CD4-positive, alpha-beta T cell treated with Interleukin-4 for 4 hours (primary cell): ENCODE measurements at regions not wholly inside any gene's neighbourhood (a gene's known extent, or its start where the extent isn't known, plus 50 kb on each side); places are given as distances from the start of the nearest gene placed in this dataset.
"Not testable (repeated sequence)": the region's sequence is repeated elsewhere in the genome, so short reads cannot be mapped to it uniquely, and the experiment has no call there.

Source experiments
- DNase-seq: peaks from one replicate; pipeline ENCODE4 v3.0.0-alpha.2; 2020

DNA sequence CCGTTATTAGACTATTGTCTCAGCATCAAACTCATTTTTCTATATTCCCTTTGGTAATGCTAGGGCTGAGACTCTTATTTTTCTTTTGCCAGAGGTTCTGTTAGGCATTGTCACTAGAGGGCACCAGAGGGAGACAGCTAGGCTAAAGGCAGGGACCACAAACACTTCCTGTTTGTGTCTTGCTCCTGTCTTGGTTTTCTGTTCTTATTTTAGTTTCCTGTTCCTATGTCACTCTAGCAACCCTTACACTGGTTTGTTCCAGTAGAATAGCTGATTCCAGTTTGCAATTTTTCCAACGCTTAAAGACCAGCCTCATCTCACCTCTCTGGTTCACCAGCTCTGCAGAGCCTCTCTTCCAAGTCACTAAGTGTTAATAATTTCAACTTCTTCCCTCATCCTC, 772.0 kb downstream of the DIAPH3 start:
- DNase-seq = peak; percentile 70

DNA sequence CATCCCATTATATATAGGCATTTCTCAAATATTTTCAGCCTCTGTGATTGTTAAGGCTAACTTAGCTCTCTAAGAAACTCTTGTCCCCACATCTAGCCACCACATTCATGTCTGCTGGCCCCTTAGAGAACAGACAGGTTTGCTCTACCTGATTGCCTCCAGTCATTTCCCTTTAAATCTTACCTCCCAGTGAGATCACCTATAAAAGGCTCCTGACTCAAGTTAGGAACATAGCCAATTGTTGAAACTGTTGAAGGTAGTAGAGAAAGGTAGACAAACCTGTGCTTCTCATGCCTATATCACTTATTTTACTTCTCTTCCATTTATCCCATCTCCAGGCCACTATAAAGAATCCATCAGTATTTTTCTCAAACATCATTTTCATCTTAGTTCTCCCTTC, 771.4 kb downstream of the DIAPH3 start:
- no peak for DNase-seq

DNA sequence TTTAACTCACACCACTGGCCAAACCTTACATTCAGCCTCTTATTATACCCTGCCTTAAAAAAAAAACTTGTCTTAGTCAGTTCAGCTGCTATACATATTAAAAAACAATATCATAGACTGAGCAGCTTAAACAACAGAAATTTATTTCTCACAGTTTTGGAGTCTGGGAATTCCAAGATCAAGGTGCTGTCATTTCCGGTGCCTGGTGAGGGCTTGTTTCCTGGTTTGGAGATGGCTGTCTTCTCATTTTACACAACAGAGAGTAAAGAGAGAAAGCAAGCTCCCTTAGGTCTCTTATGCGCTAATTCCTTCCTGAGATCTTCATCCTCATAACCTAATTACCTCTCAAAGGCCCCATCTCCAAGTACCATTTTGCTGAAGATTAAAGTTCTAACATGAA, 769.2 kb downstream of the DIAPH3 start:
- no peak for DNase-seq

DNA sequence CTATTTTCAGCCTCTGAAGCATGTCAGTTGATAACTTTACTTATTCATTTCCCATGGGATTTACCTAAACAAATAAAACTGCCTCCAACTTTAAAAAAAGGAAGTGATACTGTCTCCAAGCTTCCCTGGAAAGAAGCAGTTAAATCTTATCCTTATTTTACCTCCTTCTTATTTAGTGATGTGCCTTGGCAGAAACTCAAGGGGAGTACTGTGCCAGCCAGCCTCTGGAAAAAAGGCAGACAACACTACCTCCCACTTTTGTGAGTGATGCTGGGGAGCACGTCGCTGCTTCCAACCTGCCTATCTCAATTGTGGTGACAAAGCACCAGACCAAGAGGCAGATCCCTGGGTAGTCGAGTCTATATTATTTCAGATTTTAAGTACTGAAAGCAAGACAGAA, 765.6 kb downstream of the DIAPH3 start:
- no peak for DNase-seq

- no peak for DNase-seq
These were observed 765.1 kb downstream of the DIAPH3 start for GRCh38 chr13:59398661-59399060.

DNA sequence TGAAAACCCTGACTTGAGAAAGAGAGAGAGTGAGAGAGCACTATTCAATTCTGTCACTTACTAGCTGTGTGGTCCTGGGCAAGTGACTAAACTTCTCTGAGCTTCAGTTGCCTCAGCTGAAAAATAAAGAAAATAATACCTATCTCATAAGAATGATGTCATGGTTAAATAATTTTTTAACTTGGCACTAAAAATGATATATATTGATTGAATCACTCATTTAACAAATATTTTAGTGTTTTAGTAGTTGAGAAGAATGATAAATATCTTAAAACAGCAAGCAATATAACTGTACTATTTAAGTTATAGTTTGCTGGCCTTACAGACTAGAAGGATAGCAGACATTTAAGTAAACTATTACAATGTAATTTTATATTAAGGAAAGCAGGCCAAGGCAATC, 764.2 kb downstream of the DIAPH3 start:
- no peak for DNase-seq

- DNase-seq = no peak
These were observed 759.4 kb downstream of the DIAPH3 start for GRCh38 chr13:59404331-59404730.

DNA sequence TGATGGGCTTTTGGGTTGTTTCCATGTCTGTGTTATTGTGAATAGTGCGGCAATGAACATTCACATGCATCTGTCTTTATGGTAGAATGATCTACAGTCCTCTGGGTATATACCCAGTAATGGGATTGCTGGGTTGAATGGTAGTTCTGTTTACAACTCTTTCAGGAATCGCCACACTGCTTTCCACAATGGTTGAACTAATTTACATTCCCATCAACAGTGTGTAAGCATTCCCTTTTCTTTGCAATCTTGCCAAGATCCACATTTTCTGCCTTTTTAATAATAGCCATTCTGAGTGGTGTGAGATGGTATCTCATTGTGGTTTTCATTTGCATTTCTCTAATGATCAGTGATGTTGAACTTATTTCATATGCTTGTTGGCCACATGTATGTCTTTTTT, 756.5 kb downstream of the DIAPH3 start:
- not testable (repeated sequence) for DNase-seq

GRCh38 chr13:59408738-59409137, 755.0 kb downstream of the DIAPH3 start:
- DNase-seq = no peak

DNA sequence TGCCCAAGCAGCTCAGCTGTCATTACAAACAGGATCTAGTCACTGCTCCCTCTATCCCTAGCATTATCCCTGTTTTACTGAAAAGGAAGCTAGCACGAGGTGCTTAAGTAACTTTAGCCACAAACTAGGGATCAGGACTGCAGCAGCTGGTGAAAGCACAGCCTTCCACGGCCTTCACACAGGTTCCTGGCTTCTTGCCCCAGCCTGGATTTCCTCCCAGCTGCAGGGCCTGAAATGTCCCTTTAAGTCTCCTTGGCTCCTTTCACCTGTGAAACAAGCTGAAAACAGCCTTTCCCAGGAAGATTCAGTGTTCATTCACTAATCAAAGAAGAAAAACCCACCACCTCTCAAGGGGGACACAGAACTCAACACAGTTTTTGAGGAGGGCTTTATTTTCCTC, 754.5 kb downstream of the DIAPH3 start:
- DNase-seq = no peak

DNA sequence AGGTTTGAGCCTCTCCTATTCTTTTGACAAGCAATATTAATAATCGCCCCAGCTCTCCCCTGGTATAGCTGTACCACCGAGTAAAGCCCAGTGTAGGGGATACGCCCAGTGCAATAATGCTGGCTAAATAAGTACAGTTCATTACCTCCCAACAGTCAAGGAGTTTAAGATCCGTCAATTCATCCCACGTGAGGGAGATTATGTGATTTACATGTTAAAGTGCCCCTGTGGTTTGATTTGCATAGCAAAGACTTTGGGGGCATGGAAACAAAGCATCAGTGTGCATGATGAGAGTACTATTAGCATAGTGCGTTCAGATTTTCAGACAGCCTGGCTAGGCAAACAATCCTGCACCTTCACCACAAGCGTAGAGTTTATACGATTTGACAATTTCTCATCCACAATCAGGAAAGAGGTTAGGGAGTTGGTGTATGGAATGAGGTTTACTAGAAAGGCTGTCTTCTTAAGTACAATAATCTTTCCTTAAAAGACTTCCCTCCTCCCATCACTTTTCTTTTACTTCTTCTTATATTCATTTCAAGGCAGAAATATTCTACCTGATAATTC, 754.0 kb downstream of the DIAPH3 start:
- DNase-seq = no peak

GRCh38 chr13:59413126-59413525, 750.6 kb downstream of the DIAPH3 start:
- DNase-seq = no peak

DNA sequence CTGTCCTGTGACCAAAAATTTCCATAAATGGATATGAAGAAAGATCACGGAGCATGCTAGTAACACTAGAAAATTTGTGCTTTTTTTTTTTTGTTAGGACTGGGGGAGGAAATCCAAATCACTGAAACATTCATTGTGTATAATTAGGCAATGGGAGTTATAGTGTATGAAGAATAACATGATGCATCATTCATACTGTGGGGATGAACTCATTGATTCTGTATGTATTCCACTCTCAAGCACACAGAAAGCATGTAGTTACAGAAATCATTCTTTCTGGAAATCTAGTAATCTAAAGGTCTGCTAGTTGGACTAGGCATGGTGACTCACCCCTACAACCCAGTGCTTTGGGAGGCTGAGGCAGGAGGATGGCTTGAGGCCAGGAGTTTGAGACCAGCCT, 749.7 kb downstream of the DIAPH3 start:
- no peak for DNase-seq

- DNase-seq = no peak
These were observed 748.2 kb downstream of the DIAPH3 start for GRCh38 chr13:59415498-59415897.

GRCh38 chr13:59416561-59416960, 747.2 kb downstream of the DIAPH3 start:
- no peak for DNase-seq

GRCh38 chr13:59422646-59423045, 741.1 kb downstream of the DIAPH3 start:
- no peak for DNase-seq

- DNase-seq = no peak
These were observed 739.9 kb downstream of the DIAPH3 start for GRCh38 chr13:59423708-59424340.

- DNase-seq = no peak
These were observed 739.1 kb downstream of the DIAPH3 start for GRCh38 chr13:59424661-59425060.

DNA sequence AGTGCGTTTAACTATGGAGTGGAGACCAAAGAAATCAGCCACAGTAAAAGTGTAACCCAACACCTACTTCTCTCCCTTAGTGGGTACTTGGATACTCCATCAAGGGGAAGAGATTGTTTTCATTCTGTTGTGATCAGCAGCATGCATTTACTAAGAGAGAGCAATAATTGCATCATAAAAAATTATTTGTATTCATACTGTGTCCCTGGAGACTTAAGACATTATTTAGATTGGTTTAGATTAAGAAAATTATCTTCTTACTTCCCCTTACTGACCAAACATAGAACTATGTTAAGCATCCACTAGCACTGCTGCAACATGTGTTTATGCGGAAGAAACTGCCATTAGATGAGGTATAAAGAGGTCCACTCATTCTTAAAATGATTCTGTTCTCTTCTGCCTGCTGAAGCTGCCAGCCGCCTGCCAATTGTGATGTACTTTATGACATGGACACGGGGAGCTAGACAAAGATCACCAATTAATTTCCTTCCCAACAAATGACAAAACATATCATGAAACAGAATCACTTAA, 738.5 kb downstream of the DIAPH3 start:
- no peak for DNase-seq

DNA sequence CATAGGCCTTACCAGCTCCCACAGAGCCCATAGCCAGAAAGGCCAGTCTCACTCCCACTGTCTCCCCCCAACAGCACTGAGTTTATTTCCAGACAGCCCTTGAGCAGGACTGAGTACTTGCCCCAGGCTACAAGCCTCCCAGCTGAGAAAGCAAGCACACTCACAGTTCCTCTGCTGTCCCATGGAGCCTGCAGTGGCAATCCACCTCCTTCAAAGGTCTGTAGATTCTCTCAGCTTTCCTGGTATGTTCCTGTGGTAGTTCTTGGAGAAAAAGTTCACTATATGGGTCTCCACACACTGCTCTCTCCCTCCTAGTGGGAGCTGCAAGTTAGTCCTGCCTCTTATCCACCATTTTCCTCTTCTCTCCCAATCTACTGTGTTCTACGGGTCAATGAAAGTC, 728.7 kb downstream of the DIAPH3 start:
- DNase-seq = no peak

DNA sequence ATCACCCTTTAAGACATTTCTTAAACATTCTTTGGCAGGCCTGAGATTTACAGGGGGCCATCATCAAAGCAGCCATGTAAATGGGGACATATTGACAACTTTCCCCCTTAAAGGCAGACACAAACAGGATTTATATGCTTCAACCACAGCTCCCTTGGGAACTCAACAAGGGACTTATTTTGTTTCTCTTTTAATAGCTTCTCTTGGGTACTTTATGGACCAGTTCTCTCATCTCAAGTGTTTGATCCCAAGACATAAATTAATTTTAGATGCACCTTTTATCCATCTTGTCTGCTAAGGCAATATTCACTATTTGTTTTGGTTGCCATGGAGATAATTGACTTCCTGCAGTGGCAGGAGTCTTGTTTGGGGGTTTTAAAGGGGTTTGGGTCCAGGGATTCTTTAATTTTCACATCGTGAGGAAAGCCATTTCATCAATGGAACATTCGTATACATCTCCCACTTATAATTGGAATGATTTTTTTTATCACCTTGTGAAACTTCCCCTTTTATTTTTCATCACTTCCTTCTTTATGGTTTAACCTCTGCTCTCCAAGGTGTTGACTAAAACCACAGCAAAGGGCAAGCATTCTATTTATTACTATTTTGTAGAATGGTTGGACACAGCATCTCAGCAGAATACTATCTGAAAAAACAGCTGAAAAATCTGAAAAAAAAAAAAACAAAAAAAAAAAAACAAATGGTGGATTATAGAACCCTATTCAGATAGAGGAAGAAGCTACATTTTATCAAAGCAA, 726.0 kb downstream of the DIAPH3 start:
- DNase-seq = no peak

GRCh38 chr13:59439776-59440428, 723.8 kb downstream of the DIAPH3 start:
- no peak for DNase-seq

DNA sequence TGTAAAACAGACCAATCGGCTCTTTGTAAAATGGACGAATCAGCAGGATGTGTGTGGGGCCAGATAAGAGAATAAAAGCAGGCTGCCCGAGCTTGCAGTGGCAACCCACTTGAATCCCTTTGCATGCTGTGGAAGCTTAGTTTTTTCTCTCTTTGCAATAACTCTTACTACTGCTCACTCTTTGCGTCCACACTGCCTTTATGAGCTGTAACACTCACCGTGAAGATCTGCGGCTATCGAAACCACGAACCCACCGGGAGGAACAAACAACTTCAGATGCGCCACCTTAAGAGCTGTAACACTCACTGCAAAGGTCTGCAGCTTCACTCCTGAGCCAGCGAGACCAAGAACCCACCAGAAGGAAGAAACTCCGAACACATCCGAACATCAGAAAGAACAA, 722.7 kb downstream of the DIAPH3 start:
- DNase-seq = not testable (repeated sequence)
